ENCODE measurements at regions not wholly inside any gene's neighbourhood (a gene's known extent, or its start where the extent isn't known, plus 50 kb on each side); places are given as distances from the start of the nearest gene placed in this dataset.

GRCh38 chr3:168696051-168696450 is 600.3 kb upstream of the GOLIM4 start (continued):
- TF ChIP-seq MLX (CRISPR knock-in tag; IDR thresholded peaks at IDR 0.05) = no peak
- no peak for TF ChIP-seq PRDM4 (CRISPR knock-in tag; IDR thresholded peaks at IDR 0.05; ENCODE audit: borderline replicate concordance)
- TF ChIP-seq KDM3A (CRISPR knock-in tag; IDR thresholded peaks at IDR 0.05; ENCODE audit: low read depth) = no peak

GRCh38 chr3:168693870-168694269 is 598.1 kb upstream of the GOLIM4 start:
- Histone ChIP-seq H3K9ac (ENCODE audit: insufficient read depth, low read depth, low read length) (no peak overlapping the region), H3K4me2 (ENCODE audit: low read depth, low read length) (no peak overlapping the region), H3K9me3 (ENCODE audit: low read length) (no peaks in the 10 kb centered on the region), H2AFZ (ENCODE audit: low read length) (no peak overlapping the region), H3K27me3 (ENCODE audit: control insufficient read depth in 1 of 2, insufficient read depth in 2 of 2, low read length in 2 of 2) (no peaks in the 10 kb centered on the region; a peak in 1 of 5 replicates), H3K4me1 (ENCODE audit: insufficient read depth, low read length) (no peaks in the 10 kb centered on the region), H4K20me1 (ENCODE audit: insufficient read depth, low read length) (no peaks in the 10 kb centered on the region), H3K27ac (ENCODE audit: extremely low read length, insufficient read depth, low read length) (no peak overlapping the region), H3K4me3 (replicated peaks in 1 of 3; ENCODE audit: insufficient read depth in 1 of 3, low read depth in 2 of 3, low read length in 3 of 3) (no peak overlapping the region), H3K36me3 (replicated peaks in 1 of 2; ENCODE audit: control insufficient read depth in 1 of 2, insufficient read depth in 2 of 2, low read length in 2 of 2) (no peaks in the 10 kb centered on the region), H3K79me2 (ENCODE audit: insufficient read depth, low read length) (no peaks in the 10 kb centered on the region)
- intact Hi-C loops (cut with micrococcal nuclease; ENCODE audit: unreplicated experiment) = no loop called here
- in situ Hi-C loops (cut with HindIII; ENCODE audit: extremely low pct_ligation_motif_present, low pct_unique_long_range_greater_than_20kb) = no loop called here
- ATAC-seq (no peak), FAIRE-seq (no peak), DNase-seq (ENCODE audit: low spot score) (no peak)
- no TSS peak for BruUV-seq (replicated peaks)
- CTCF ChIA-PET (ENCODE audit: low intra/inter-chr PET ratio, low total read pairs) = no interaction called here
- WGBS (ENCODE audit: low lambda C conversion rate) = 56% methylated on average over 3 of the region's 3 CpGs
- POLR2A ChIA-PET = no interaction called here
- no peak for TF ChIP-seq ZNF124 (CRISPR knock-in tag; IDR thresholded peaks at IDR 0.05)
- no peak for TF ChIP-seq ZSCAN21 (CRISPR knock-in tag; IDR thresholded peaks at IDR 0.05; ENCODE audit: borderline replicate concordance)
- TF ChIP-seq RBAK (CRISPR knock-in tag; IDR thresholded peaks at IDR 0.05) = no peak
- no peak for TF ChIP-seq PHF8 (CRISPR knock-in tag; IDR thresholded peaks at IDR 0.05)
- TF ChIP-seq ZNF780A (CRISPR knock-in tag; IDR thresholded peaks at IDR 0.05) = no peak
- TF ChIP-seq ATF4 (CRISPR knock-in tag; IDR thresholded peaks at IDR 0.05) = no peak
- no peak for TF ChIP-seq ZNF670 (CRISPR knock-in tag; IDR thresholded peaks at IDR 0.05; ENCODE audit: borderline replicate concordance)
- no peak for TF ChIP-seq ZNF644 (CRISPR knock-in tag; IDR thresholded peaks at IDR 0.05; ENCODE audit: low read depth)
- no peak for TF ChIP-seq IKZF5 (CRISPR knock-in tag; IDR thresholded peaks at IDR 0.05)
- TF ChIP-seq NFKBIZ (CRISPR knock-in tag; IDR thresholded peaks at IDR 0.05) = no peak
- TF ChIP-seq ZNF549 (CRISPR knock-in tag; IDR thresholded peaks at IDR 0.05) = no peak
- no peak for TF ChIP-seq ARID2 (CRISPR knock-in tag; IDR thresholded peaks at IDR 0.05; ENCODE audit: borderline replicate concordance)
- TF ChIP-seq FOXJ3 (CRISPR knock-in tag; IDR thresholded peaks at IDR 0.05; ENCODE audit: borderline replicate concordance) = no peak
- TF ChIP-seq CEBPZ (IDR thresholded peaks at IDR 0.05; ENCODE audit: low read length) = no peak
